ENCODE measurements at regions not wholly inside any gene's neighbourhood (a gene's known extent, or its start where the extent isn't known, plus 50 kb on each side); places are given as distances from the start of the nearest gene placed in this dataset.

- TF ChIP-seq CTCF (IDR thresholded peaks at IDR 0.05) (no peak), POLR2A (IDR thresholded peaks at IDR 0.05) (no peak)
These were observed 523.1 kb downstream of the MID1IP1 start for GRCh38 chrX:39324233-39324930.

Measured in thyroid gland (tissue), 4 donors.